ENCODE measurements at regions not wholly inside any gene's neighbourhood (a gene's known extent, or its start where the extent isn't known, plus 50 kb on each side); places are given as distances from the start of the nearest gene placed in this dataset.
"Not testable (repeated sequence)": the region's sequence is repeated elsewhere in the genome, so short reads cannot be mapped to it uniquely, and the experiment has no call there.

GRCh38 chr4:177809791-177810190 lies 367.6 kb upstream of the AGA start:
- no peak for DNase-seq

- DNase-seq = no peak
Observed at GRCh38 chr4:177810220-177810619, 368.0 kb upstream of the AGA start.

GRCh38 chr4:177818392-177818791 lies 376.2 kb upstream of the AGA start:
- DNase-seq = not testable (repeated sequence)

DNA sequence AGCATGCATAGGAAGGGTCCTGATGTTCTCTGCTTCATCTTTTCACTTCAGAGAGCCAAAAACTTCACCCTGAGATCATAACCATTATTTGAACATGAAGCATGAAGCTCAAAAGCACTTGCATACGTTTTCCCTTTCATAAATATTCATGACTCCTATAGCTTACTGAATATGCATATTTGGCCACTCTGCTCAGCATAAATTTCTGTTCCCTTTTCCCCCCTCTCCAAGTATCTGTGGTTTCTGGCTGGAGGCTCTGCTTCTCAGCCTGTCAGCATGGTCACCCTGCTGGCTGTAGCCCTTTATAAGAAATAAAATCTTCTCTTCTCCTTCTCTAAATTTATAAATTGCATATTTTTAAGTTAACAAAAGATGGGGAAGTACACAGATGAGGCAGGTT lies 384.7 kb upstream of the AGA start:
- DNase-seq = no peak

DNA sequence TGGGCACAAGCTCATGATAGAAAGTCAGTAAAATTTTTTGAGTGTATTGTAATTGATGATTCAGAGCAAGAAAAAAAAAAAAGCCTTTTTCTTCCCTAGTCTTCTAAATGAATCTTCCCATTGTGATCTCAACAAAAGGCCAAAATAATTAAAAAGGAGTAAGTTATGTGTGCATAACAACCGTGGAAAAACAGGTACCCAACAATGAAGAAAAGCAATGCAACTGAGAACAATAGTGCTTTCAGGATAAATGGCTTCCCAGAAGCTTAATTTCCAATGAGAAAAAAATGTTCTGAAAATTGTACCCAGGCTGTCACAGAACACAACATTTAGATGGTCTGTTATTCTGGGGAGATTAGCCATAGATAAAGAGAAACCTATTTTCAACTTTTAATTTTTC lies 399.0 kb upstream of the AGA start:
- no peak for DNase-seq

GRCh38 chr4:177853229-177853628 lies 411.0 kb upstream of the AGA start:
- no peak for DNase-seq

GRCh38 chr4:177855507-177856197 lies 413.4 kb upstream of the AGA start:
- DNase-seq = no peak

DNA sequence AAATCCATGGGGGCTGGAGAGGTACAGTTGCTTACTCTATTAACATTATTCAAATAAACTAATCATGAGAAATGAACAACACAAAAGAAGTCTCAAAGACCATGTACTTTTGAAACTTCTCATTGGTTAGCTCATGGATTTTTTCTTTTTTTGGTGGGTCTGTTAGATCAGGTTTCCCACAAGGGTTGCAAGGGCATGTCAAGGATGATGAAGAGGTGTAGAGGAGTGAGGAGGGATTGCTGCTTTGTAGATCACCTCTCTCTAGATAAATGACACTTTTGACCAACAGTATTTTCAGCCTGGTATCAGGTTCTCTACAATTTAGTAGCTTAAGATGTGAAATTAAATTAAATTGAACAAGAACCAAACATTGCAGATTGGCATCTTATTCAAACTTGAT lies 417.9 kb upstream of the AGA start:
- no peak for DNase-seq

DNA sequence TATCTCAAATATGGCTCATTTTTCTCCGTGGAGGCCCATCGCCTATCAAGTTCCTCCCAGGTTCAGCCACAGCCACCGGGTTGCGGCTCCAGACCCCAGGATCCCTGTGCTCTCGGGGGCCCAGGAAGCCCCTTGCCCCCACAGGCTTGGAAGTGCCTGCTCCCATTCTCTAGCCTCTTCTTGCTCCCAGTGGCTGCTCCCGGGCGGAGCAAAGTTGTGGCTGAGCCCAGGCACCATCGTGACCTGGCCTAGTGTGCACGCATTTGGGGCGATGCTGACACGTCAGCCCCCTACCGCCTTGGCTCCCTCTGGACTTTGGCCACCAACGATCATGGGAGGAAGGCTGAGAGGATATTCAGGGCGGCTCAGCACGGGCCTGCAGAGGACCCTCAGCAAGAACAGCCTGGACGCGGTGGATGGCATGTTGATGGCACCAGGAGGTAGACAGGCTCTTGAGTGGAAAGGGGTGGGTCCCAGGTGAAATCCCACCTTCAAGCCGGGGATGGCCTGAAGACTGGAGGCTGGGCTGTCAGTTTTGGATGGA lies 419.4 kb upstream of the AGA start:
- DNase-seq = no peak

GRCh38 chr4:177862541-177863176 lies 420.4 kb upstream of the AGA start:
- DNase-seq = no peak

DNA sequence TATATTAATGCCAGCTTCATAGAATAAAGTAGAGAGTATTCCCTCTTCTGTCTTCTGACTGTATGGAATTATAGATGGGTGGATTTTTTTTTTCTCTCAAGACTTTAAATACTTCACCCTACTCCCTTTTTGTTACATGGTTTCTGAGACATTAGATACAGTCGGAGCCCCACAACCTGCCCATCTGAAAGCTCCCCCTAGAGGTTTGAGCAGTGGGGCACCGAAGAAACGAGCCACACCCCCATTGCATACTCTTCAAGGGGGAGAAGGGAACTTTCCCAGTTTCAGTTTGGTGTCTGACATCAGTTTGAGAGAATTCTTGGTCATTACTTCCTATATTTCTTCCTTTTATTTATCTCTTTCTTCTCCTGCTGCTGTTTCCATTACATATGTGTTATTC lies 437.6 kb upstream of the AGA start:
- no peak for DNase-seq

- DNase-seq = no peak
Observed at GRCh38 chr4:177895136-177895535, 452.9 kb upstream of the AGA start.

GRCh38 chr4:177901786-177902185 lies 459.5 kb upstream of the AGA start:
- DNase-seq = no peak

DNA sequence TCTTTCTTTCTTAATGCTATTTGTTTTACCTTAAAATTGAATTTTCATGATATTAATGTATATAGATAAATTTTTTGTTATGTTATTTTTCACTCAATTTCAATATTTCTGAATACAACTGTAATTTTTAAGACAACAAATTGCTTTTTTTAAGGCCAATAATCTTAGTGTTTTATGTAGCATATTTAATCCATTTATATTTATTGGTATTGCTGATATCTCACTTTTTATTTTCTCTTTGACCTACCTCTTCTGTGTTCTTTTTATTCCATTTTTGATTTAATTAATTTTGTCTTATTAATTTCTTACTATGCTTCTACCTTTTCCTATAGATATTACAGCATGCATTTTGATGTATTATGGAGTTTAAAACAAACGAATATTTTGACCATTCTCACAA lies 460.1 kb upstream of the AGA start:
- no peak for DNase-seq

GRCh38 chr4:177907736-177908424 lies 465.6 kb upstream of the AGA start:
- no peak for DNase-seq

GRCh38 chr4:177921715-177922114 lies 479.5 kb upstream of the AGA start:
- DNase-seq = no peak

- DNase-seq = no peak
Observed at GRCh38 chr4:177923888-177924287, 481.7 kb upstream of the AGA start.

- no peak for DNase-seq
Observed at GRCh38 chr4:177937041-177937440, 494.8 kb upstream of the AGA start.

DNA sequence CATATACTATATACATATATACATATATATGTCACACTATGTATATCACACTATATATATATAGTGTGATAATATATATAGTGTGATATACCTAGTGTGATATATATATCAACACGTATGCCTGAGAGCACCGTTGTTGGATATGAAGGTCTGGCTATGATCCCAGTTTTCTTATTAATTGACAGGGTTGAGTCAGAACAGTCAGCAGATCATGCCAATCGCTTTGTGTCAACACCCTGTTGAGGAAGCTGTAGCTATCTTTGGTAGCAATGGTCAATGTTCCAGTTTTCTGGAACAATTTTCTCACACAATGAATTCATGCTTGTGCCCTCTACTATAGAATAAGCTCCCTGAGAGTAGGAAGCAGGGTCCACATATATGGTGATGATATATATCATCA lies 496.0 kb upstream of the AGA start:
- no peak for DNase-seq

- no peak for DNase-seq
Observed at GRCh38 chr4:177945268-177945667, 503.0 kb upstream of the AGA start.

GRCh38 chr4:177947607-177948006 lies 505.4 kb upstream of the AGA start:
- no peak for DNase-seq

- DNase-seq = no peak
Observed at GRCh38 chr4:177948853-177949252, 506.6 kb upstream of the AGA start.

DNA sequence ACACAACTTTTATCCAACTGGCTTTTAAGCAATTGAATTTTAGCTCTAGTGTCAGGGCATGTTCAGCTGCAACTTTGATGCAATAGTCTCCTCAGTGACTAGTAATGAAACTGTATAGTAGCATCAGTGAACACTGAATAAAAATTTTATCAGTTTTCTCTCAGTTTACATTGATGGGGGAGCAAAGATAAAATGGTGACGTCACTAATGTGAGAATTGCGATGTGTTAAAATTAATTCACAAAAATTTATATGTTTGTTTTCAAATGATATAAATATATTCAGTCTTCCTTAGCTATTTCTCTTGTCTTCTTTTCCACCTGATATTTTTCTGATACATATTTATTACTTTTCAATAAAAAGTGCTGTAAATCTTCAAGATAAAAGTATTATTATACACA lies 508.8 kb upstream of the AGA start:
- DNase-seq = no peak

DNA sequence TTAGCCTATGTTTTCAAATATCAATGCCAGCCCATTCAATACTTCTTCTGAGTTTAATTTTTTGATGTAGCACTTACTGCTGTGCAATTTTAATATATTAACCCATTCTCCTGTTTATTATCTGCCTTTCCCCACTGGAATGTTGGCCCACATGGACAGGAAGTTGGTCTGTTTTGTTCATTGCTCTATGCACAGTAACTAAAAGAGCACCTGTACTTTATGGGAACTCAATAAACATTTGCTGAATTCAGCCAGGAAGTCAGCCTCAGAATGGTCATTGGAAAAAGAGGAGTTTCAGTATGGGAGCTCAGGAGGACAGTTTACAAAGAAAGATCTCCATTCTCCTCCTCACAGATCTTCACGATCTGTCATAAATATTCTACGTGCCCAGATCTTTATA lies 510.5 kb upstream of the AGA start:
- DNase-seq = no peak
